HUES64 (cell line): ENCODE measurements at regions not wholly inside any gene's neighbourhood (a gene's known extent, or its start where the extent isn't known, plus 50 kb on each side); places are given as distances from the start of the nearest gene placed in this dataset.

Experiments used
- H3K27ac ChIP-seq: 2 replicates; pipeline ENCODE4 v1.7.0; 2013; ENCODE audit warnings: low read depth, low read length, inconsistent platforms
- H3K27me3 ChIP-seq: 2 replicates; pipeline ENCODE4 v1.6.1; 2013; ENCODE audit warnings: mild to moderate bottlenecking, low read length; ENCODE audit not compliant: insufficient read depth
- H3K36me3 ChIP-seq: 2 replicates; pipeline ENCODE4 v1.6.1; 2013; ENCODE audit warnings: mild to moderate bottlenecking, low read length; ENCODE audit not compliant: insufficient read depth
- H3K4me1 ChIP-seq: 2 replicates; pipeline ENCODE4 v1.6.1; 2013; ENCODE audit warnings: mild to moderate bottlenecking, low read length, moderate library complexity; ENCODE audit not compliant: insufficient read depth
- H3K4me3 ChIP-seq: 2 replicates; pipeline ENCODE4 v1.5.1; 2013; ENCODE audit warnings: mild to moderate bottlenecking, low read length, moderate library complexity
- H3K9ac ChIP-seq: 2 replicates; pipeline ENCODE4 v1.6.1; 2013; ENCODE audit warnings: mild to moderate bottlenecking, low read depth, low read length
- H3K9me3 ChIP-seq: 2 replicates; pipeline ENCODE4 v1.6.1; 2013; ENCODE audit warnings: low read depth, low read length; ENCODE audit not compliant: insufficient read depth
- WGBS: fragments of 150-250, 120-280 bp; methylation state at CpG from one replicate; pipeline ENCODE4 v1.1.7; 2013; ENCODE audit warnings: missing lambda C conversion rate; 5-methylcytosine and 5-hydroxymethylcytosine counted together

DNA sequence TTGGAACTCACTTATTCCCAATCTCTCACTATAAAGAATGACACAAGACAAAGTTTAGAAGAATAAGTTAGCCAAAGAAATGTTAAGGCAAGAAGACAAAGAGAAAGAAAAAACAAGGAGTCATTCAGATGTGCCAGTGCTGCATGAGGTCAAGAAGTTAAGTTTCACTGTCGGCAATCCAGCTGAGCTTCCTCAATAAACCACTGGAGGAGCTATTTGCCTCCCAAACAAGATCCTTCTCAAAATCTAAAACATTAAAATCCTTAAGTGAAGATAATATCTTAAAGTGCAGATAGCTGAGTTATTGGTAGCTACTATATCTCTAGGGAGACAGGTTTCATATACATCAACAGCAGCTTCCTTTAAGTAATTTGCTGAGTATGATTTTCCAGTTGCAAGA, 512.3 kb downstream of the HDGFL1 start:
- Histone ChIP-seq H3K36me3 (no peaks in the 10 kb centered on the region), H3K9me3 (no peaks in the 10 kb centered on the region), H3K4me3 (no peak overlapping the region), H3K27me3 (no peaks in the 10 kb centered on the region), H3K27ac (no peak overlapping the region), H3K9ac (no peak overlapping the region), H3K4me1 (no peaks in the 10 kb centered on the region)
- WGBS: 100% methylated on average over 1 of the region's 1 CpG

GRCh38 chr6:23086100-23086499, 516.7 kb downstream of the HDGFL1 start:
- no peak overlapping the region for H3K27ac ChIP-seq
- no peaks in the 10 kb centered on the region for H3K4me1 ChIP-seq
- no peak overlapping the region for H3K4me3 ChIP-seq
- 100% methylated on average over 1 of the region's 2 CpGs for WGBS
- no peak overlapping the region for H3K9ac ChIP-seq
- H3K9me3 ChIP-seq: no peaks in the 10 kb centered on the region
- no peaks in the 10 kb centered on the region for H3K36me3 ChIP-seq
- no peaks in the 10 kb centered on the region for H3K27me3 ChIP-seq

- Histone ChIP-seq H3K27me3 (no peaks in the 10 kb centered on the region), H3K36me3 (no peaks in the 10 kb centered on the region), H3K4me3 (no peak overlapping the region), H3K9me3 (no peaks in the 10 kb centered on the region), H3K9ac (no peak overlapping the region; the same call in 1 of the 2 replicates), H3K27ac (no peak overlapping the region), H3K4me1 (no peaks in the 10 kb centered on the region)
These were observed 518.1 kb downstream of the HDGFL1 start for GRCh38 chr6:23087471-23087870.

- no peaks in the 10 kb centered on the region for H3K9me3 ChIP-seq
- no peak overlapping the region for H3K9ac ChIP-seq
- H3K4me3 ChIP-seq: no peak overlapping the region
- H3K27ac ChIP-seq: no peak overlapping the region
- H3K27me3 ChIP-seq: no peaks in the 10 kb centered on the region
- H3K36me3 ChIP-seq: no peaks in the 10 kb centered on the region
- no peaks in the 10 kb centered on the region for H3K4me1 ChIP-seq
- 83% methylated on average over 1 of the region's 1 CpG for WGBS
These were observed 519.4 kb downstream of the HDGFL1 start for GRCh38 chr6:23088761-23089160.

- no peaks in the 10 kb centered on the region for H3K4me1 ChIP-seq
- no peaks in the 10 kb centered on the region for H3K36me3 ChIP-seq
- WGBS: 91% methylated on average over 5 of the region's 5 CpGs
- H3K27me3 ChIP-seq: no peaks in the 10 kb centered on the region
- H3K9me3 ChIP-seq: no peaks in the 10 kb centered on the region
- H3K9ac ChIP-seq: no peak overlapping the region
- no peak overlapping the region for H3K27ac ChIP-seq
- H3K4me3 ChIP-seq: no peak overlapping the region
These were observed 520.6 kb downstream of the HDGFL1 start for GRCh38 chr6:23089981-23090380.

- H3K9me3 ChIP-seq: no peaks in the 10 kb centered on the region
- WGBS: 92% methylated on average over 3 of the region's 3 CpGs
- H3K36me3 ChIP-seq: no peaks in the 10 kb centered on the region
These were observed 522.4 kb downstream of the HDGFL1 start for GRCh38 chr6:23091795-23092194.

DNA sequence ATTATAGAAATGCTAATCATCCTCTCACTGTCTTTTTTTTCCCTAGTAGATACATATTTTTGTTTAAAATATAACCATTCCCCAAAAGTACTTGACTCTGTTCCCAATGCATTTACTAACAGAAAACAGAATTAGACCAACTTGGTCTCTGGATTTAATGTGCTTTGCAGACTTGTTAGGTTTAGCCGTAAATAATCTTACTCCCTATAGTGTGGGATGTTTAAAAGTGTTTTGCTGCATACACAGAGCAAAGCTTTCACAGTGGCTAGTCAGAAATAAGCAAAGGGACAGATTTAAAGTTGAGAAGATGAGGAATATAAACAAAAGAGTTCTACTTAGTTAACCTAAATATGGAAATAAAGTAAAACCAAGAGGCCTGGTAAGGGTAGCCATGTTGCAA, 527.5 kb downstream of the HDGFL1 start:
- Histone ChIP-seq H3K27me3 (no peaks in the 10 kb centered on the region), H3K36me3 (no peaks in the 10 kb centered on the region)
- WGBS: no CpG with 5 or more reads among the region's 1 CpG

More at GRCh38 chr6:23091795-23092194, 522.4 kb downstream of the HDGFL1 start:
- Histone ChIP-seq H3K27me3 (no peaks in the 10 kb centered on the region), H3K4me1 (no peaks in the 10 kb centered on the region), H3K27ac (no peak overlapping the region), H3K9ac (no peak overlapping the region), H3K4me3 (no peak overlapping the region)

DNA sequence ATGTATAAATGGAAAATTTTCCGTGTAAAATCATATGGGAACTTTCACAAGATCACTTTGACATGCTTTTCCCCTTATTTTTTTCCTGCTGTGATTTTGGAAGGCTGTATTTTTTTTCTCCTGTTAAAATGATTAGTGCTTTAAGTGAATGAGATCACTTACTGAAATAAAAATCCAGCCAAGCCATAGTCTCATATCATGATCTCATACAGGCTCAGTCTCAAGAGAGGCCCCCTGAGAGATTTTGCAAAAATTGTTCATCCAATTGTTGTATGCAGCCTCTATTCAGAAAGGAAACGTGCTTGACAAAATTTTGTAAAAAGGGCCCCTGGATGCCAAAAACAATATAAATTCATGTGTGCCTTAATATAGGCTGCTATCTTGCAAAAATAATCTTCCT, 528.2 kb downstream of the HDGFL1 start:
- WGBS: 100% methylated on average over 1 of the region's 2 CpGs

More for the DNA sequence above, 527.5 kb downstream of the HDGFL1 start:
- Histone ChIP-seq H3K27ac (no peak overlapping the region), H3K9ac (no peak overlapping the region), H3K9me3 (no peaks in the 10 kb centered on the region), H3K4me1 (no peaks in the 10 kb centered on the region), H3K4me3 (no peak overlapping the region)

DNA sequence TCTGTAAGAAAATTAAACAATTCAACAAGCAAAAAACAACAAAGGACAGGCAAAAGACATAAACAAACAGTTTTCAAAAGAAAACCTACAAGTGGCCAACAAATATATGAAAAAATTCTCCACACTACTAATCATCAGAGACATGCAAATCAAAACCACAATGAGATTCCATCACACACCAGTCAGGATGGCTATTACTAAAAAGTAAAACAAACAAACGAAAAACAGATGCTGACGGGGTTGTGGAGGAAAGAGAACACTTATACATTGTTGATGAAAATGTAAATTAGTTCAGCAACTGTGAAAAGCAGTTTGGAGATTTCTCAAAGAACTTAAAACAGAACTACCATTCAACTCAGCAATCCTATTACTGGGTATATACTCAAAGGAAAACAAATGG, 537.6 kb downstream of the HDGFL1 start:
- H3K9me3 ChIP-seq: peaks cover 16% of the 10 kb centered on the region
- no peak overlapping the region for H3K27ac ChIP-seq
- 92% methylated on average over 2 of the region's 2 CpGs for WGBS
- no peaks in the 10 kb centered on the region for H3K27me3 ChIP-seq
- no peak overlapping the region for H3K9ac ChIP-seq
- no peaks in the 10 kb centered on the region for H3K36me3 ChIP-seq
- H3K4me3 ChIP-seq: no peak overlapping the region
- no peaks in the 10 kb centered on the region for H3K4me1 ChIP-seq

More for the DNA sequence above, 528.2 kb downstream of the HDGFL1 start:
- no peaks in the 10 kb centered on the region for H3K4me1 ChIP-seq
- H3K9ac ChIP-seq: no peak overlapping the region
- no peaks in the 10 kb centered on the region for H3K27me3 ChIP-seq
- no peaks in the 10 kb centered on the region for H3K36me3 ChIP-seq
- H3K4me3 ChIP-seq: no peak overlapping the region
- no peak overlapping the region for H3K27ac ChIP-seq
- no peaks in the 10 kb centered on the region for H3K9me3 ChIP-seq

- Histone ChIP-seq H3K27ac (no peak overlapping the region), H3K4me3 (no peak overlapping the region), H3K27me3 (no peaks in the 10 kb centered on the region), H3K36me3 (no peaks in the 10 kb centered on the region), H3K9ac (no peak overlapping the region), H3K4me1 (no peaks in the 10 kb centered on the region), H3K9me3 (peaks cover 31% of the 10 kb centered on the region)
- WGBS: 100% methylated on average over 1 of the region's 1 CpG
These were observed 542.6 kb downstream of the HDGFL1 start for GRCh38 chr6:23111984-23112383.

DNA sequence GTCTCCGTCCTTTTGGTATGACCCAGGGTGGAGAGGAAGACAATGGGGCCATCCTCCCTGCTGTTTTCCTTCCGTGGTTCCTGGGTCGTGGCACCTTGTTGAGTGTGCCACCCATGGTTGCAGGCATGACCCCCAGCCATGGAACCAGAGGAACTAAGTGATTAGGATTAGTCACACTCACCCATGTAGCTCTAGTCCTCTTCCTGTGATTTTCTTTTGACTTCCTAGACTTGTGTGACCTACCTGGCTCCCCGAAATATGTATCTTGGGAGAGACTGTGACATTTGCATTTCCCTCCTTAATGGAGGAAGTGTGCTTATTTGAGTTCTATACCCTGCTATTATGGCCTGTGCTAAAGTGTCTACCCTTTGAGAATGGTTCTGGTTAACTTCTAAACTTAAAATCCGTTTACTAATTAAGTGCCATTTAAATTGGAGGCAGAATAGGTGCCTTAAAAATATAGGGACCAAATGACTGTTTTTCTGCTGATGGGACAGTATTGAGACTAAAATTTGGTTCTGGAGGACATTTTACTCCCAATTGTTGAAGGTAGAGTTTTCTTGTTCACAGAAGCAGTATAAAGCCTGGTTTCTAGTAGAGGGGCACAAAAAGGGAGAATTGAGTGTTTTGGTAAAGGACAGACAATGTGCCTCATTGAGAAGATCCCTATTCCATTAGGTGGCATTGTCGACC, 545.6 kb downstream of the HDGFL1 start:
- WGBS: 81% methylated on average over 6 of the region's 6 CpGs

GRCh38 chr6:23137611-23138010, 568.2 kb downstream of the HDGFL1 start:
- no peak overlapping the region for H3K27ac ChIP-seq
- H3K9me3 ChIP-seq: no peaks in the 10 kb centered on the region
- WGBS: 81% methylated on average over 1 of the region's 1 CpG
- H3K4me3 ChIP-seq: no peak overlapping the region
- no peaks in the 10 kb centered on the region for H3K36me3 ChIP-seq
- H3K27me3 ChIP-seq: no peaks in the 10 kb centered on the region
- no peak overlapping the region for H3K9ac ChIP-seq
- no peaks in the 10 kb centered on the region for H3K4me1 ChIP-seq

More for the DNA sequence above, 545.6 kb downstream of the HDGFL1 start:
- no peak overlapping the region for H3K27ac ChIP-seq
- peaks cover 16% of the 10 kb centered on the region for H3K9me3 ChIP-seq
- H3K27me3 ChIP-seq: no peaks in the 10 kb centered on the region
- H3K36me3 ChIP-seq: no peaks in the 10 kb centered on the region
- H3K4me1 ChIP-seq: no peaks in the 10 kb centered on the region
- no peak overlapping the region for H3K4me3 ChIP-seq
- no peak overlapping the region for H3K9ac ChIP-seq
